D721Med (cell line): ENCODE measurements at regions not wholly inside any gene's neighbourhood (a gene's known extent, or its start where the extent isn't known, plus 50 kb on each side); places are given as distances from the start of the nearest gene placed in this dataset.

Experiments
- DNase-seq: peaks from one replicate; pipeline ENCODE4 v3.0.0; 2011; ENCODE audit warnings: low spot score; ENCODE audit not compliant: insufficient read length
- FAIRE-seq: peaks from 2 replicates; lab custom pipeline; 2011; peaks lifted over from hg19 to GRCh38; lab: Jason Lieb, UNC
- CTCF ChIP-seq: IDR thresholded peaks from 2 replicates; pipeline ENCODE4 v1.5.1; 2012; ENCODE audit warnings: mild to moderate bottlenecking, control low read depth; ENCODE audit not compliant: insufficient read depth; ENCODE audit errors: missing control alignments

GRCh38 chr12:105626653-105627052 lies 296.2 kb downstream of the C12orf75 start:
- TF ChIP-seq CTCF = no peak
- DNase-seq = no peak
- no peak for FAIRE-seq

- DNase-seq (no peak), FAIRE-seq (no peak)
- no peak for TF ChIP-seq CTCF
Measured at GRCh38 chr12:105637470-105637869, 307.0 kb downstream of the C12orf75 start.

GRCh38 chr12:105640761-105641160 lies 310.3 kb downstream of the C12orf75 start:
- DNase-seq (no peak), FAIRE-seq (no peak)
- no peak for TF ChIP-seq CTCF

GRCh38 chr12:105641749-105642148 lies 311.3 kb downstream of the C12orf75 start:
- no peak for FAIRE-seq
- no peak for DNase-seq
- TF ChIP-seq CTCF = no peak

- no peak for DNase-seq
- no peak for FAIRE-seq
- TF ChIP-seq CTCF = no peak
Measured at GRCh38 chr12:105644770-105645169, 314.3 kb downstream of the C12orf75 start.

- DNase-seq = no peak
- no peak for FAIRE-seq
- TF ChIP-seq CTCF = no peak
Measured at GRCh38 chr12:105654606-105655005, 324.1 kb downstream of the C12orf75 start.

GRCh38 chr12:105658389-105658788 lies 327.9 kb downstream of the C12orf75 start:
- no peak for TF ChIP-seq CTCF
- FAIRE-seq = no peak

More at GRCh38 chr12:105658389-105658788, 327.9 kb downstream of the C12orf75 start:
- DNase-seq = no peak
